HEK293 (cell line): ENCODE measurements at regions not wholly inside any gene's neighbourhood (a gene's known extent, or its start where the extent isn't known, plus 50 kb on each side); places are given as distances from the start of the nearest gene placed in this dataset.

Source experiments
- CTCF ChIP-seq: fragments of 450-650 bp; formaldehyde crosslinking; IDR thresholded peaks from 2 replicates; pipeline ENCODE4 v1.5.1; 2016; ENCODE audit warnings: missing biosample characterization, missing genetic modification characterization
- IKZF3 ChIP-seq: fragments of 450-650 bp; IDR thresholded peaks from 2 replicates; pipeline ENCODE4 v1.5.0; 2018; ENCODE audit warnings: missing biosample characterization, mild to moderate bottlenecking, missing genetic modification characterization, moderate library complexity
- PBX3 ChIP-seq: sonication (generic); formaldehyde crosslinking; IDR thresholded peaks from 2 replicates; pipeline ENCODE4 v1.8.1; 2022; ENCODE audit warnings: mild to moderate bottlenecking, moderate library complexity, missing genetic modification reagents
- PRDM10 ChIP-seq: fragments of 450-650 bp; formaldehyde crosslinking; IDR thresholded peaks from 2 replicates; pipeline ENCODE4 v1.5.1; 2016; ENCODE audit warnings: missing biosample characterization, missing genetic modification characterization
- SP2 ChIP-seq: fragments of 450-650 bp; formaldehyde crosslinking; IDR thresholded peaks from 2 replicates; pipeline ENCODE4 v1.5.1; 2016; ENCODE audit warnings: missing biosample characterization, missing genetic modification characterization
- ZNF629 ChIP-seq: fragments of 450-650 bp; formaldehyde crosslinking; IDR thresholded peaks from 2 replicates; pipeline ENCODE4 v1.5.1; 2017; ENCODE audit warnings: missing biosample characterization, missing genetic modification characterization
- ZNF707 ChIP-seq: fragments of 450-650 bp; formaldehyde crosslinking; IDR thresholded peaks from 2 replicates; pipeline ENCODE4 v1.5.1; 2016; ENCODE audit warnings: missing biosample characterization, missing genetic modification characterization

- TF ChIP-seq IKZF3 (no peak), ZNF629 (no peak), ZNF707 (tag by site-specific recombination) (no peak), PRDM10 (no peak), CTCF (tag by site-specific recombination) (no peak), PBX3 (CRISPR knock-in tag) (no peak), SP2 (no peak)
Measured at GRCh38 chr17:72008236-72008876, 112.5 kb upstream of the SOX9 start.
